Stimulated activated CD8-positive, alpha-beta memory T cell treated with anti-CD3 and anti-CD28 coated beads, Interleukin-15, amount 100 ng/mL, for 4 hours (primary cell): ENCODE measurements at regions not wholly inside any gene's neighbourhood (a gene's known extent, or its start where the extent isn't known, plus 50 kb on each side); places are given as distances from the start of the nearest gene placed in this dataset.
"Not testable (repeated sequence)": the region's sequence is repeated elsewhere in the genome, so short reads cannot be mapped to it uniquely, and the experiment has no call there.

Experiments used
- DNase-seq, 2 donors: peaks; one replicate each; pipeline ENCODE4 v3.0.0-alpha.2; 2020; ENCODE audit warnings: low read depth in 2 of 2

DNA sequence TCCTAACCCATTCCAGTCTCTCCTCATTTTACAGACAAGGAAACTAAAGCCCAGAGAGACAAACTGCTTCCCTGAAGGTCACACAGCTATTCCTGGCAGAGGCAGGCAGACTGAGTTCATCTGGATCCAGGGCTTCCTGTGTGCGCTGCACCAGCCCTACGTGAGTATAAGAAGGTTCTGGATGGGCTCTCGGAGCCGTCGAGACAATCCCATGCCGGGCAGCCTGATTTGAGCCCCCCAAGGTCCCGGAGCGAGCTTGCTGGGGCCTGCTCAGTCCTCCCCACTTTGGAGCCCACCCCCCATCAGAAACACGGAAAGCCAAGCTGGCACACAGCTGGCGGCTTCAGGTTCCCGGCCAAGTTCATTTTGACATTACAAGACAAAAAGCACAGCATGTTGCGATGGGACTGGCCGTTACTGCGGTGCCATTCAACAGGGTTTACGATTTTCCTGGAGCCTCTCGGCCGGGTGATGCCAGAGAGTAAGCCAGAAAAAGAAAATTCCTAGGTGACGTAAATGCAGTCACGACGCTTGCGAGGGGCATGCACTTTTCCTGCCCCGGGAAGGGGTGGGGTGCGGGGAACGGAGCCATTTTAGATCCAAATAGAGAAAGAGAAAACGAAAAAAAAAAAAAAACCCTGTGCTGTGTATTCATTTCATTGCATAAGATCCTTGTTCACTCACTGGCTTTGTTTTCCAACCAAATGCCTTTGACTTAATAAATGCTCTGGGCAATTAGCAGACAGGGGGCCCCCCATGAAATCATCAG, 167.1 kb upstream of the FOXF1 start:
- DNase-seq = no peak

DNA sequence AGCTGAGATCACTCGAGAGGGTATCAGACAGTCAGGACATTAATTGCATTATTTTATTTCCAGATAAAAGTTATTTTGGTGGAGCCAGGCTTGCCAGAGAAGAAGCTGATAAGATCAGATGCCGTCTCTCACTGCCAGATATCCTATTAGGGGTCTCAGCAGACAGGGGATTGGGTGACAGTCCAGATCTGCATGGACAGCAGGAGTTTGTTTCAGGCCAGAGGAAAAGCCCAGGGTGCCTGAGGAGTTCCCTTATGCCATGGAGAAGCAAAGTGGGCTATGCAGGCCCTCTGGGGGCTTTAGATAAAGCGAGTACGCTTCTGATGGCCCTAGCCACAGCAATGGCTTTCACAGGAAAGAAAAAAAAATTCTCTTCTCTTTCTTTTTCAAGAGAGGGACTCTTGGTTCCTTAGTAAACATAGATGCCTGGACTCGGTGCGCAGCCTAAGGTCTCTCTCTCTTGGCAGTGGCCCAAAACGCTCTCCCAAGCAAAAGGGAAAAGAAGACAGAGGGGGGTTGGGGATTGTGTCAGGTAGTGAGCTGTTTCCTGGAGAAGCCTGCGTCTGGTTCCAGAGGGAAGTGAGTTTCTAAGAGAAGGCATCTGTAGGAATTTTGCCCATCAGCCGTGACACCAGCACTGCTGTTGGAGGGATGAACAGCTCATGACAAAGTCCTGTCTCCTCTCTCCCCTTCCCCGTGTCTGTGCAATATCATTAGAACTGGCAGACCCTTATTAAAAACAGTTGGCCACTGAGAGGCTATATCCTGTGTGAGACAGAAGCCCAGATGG, 166.3 kb upstream of the FOXF1 start:
- no peak for DNase-seq

DNA sequence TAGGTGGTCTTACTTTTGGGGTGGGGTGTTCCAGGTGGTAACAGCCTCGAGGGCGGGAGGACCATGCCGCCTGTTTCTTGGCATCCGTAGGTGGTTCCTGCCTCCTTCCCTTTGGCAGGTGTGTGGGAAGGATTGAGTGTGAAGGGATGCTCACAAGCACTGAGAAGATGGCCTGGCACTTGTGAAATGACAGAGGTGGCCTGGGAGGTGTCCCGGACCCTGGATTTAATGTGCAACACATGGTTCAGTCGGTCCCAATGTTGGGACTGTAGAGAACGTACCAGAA, 165.8 kb upstream of the FOXF1 start:
- no peak for DNase-seq

DNA sequence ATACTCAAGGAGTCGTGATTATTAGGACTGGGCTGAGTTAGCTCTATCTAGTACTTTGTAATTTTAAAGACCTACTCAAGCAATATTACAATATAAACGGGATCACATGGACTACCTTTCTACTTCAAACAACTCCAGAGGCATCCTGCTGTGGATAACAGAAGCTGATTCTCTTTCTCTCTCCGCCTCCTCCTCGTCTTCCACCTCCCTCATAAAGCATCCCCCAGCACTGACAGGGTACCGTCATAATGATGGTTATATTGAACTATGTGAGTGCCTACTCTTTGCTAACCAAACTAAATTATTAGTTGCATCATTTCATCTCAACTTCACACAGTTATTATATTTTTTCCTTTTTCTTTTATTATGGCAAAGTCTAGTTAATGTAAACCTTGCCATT, 165.4 kb upstream of the FOXF1 start:
- DNase-seq = no peak

DNA sequence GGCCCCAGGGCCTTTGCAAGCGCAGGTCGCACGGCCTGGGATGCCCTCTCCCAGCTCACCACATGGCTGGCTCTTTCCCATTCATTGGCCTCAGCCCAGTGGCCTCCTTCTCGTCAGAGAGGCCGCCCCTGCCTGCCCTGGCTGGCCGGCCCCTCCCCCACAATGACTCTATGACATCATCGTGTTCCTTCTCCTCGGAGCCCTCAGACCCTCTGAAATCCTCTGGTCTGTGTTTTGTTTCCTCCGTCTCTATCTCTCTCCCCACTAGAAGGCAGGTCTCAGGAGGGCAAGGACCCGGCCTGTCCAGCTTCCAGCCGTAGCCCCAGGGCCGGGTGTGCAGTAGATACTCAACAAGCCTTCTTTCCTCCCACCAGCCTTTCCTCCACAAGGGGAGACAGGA, 164.8 kb upstream of the FOXF1 start:
- DNase-seq = no peak

DNA sequence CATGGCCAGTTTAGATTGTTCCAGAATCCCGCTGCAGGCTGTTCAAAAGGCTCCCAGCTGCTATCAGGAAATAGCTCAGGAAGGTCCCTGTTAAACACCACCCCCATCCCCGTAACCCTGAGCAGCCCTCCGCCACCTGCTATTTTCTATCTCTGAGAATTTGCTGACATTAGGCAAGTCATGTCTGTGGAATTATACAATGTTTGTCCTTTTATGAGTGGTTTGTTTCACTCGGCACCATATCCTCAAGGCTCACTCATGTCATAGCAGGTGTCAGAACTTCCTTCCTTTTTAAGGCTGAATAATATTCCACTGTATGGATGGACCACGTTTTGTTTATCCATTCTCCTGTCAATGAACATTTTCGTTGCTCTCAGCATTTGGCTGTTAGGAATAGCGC, 164.3 kb upstream of the FOXF1 start:
- no peak for DNase-seq

DNA sequence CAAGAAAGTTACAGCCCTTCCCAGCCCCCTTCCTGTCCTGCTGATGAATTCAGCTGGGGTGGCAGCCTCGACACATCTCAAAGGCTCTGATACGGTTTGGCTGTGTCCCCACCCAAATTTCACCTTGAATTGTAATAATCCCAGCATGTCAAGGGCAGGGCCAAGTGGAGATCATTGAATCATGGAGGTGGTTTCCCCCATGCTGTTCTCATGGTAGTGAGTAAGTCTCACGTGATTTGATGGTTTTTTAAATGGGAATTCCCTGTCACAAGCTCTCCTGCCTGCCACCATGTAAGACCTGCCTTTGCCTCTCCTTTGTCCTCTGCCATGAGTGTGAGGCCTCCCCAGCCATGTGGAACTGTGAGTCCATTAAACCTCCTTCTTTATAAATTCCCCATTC, 163.2 kb upstream of the FOXF1 start:
- no peak for DNase-seq

DNA sequence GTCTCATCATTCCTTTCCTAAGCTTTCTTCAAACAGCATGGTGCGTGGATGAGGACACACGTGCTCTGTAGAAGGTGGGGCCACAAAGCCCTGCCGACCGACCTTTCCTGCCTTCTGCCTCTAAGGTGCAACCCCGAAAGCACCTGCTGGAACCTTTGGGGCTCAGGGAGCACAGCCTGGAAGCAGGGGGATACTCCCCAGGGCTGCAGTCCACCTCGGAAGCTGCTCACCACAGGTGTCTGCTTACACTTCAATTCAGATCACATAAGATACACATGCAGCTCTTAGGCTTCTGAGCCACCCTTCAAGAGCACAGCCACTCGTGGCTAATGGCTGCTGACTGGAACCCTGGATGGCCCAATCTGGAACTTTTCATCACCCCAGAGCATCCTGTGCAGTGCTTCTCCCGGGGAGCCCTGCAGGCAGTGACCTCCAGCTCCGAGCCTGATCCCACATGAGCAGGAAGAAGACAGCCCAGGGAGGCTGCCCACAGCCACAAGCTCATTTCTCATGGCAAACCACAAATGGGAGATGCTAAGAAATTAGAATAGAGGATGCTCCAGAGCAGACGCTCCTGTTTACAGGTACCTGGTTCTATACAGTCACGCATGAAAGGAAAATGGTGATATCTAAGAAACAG, 162.3 kb upstream of the FOXF1 start:
- no peak for DNase-seq

DNA sequence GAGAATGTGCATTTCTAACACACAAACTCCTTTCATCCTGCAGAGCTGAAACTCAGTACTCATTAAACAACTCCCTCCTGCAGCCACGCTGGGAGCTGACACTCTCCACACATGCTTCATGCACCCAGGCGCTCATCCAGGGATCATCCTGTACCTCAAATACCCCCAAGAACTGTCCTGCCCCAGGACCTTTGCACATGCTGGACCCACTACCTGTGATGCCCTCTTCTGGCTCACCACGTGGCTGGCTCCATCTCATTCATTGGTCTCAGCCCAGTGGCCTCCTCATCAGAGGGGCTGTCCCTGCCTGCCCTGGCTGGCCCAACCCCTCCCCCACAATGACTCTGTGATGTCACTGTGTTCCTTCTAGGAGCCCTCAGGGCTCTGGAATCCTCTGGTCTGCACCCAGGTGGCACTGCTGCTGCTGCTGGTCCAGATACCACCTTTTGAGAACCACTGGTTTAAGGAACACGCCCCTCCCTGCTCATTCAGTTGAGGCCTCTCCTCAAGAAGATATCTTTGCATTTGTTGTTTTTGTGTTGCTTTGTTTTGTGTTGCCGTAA, 160.9 kb upstream of the FOXF1 start:
- no peak for DNase-seq

DNA sequence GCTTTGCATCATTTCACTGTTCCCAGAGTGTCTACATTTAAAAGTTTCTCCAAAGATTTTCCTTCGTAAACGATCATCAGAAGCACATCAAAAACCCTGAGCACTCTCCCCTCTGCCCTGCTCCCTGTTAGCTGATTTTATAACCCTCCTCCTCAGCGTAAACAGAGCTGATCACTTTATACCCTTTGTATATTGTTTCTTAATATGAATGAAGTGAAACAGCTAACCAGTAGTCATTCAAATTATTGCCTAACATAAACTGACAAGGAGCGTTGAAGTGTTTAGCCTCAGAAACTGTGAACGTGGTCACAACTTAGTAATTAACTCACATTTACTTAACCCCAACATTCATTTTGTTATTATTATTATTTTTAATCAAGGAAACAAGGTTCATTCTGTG, 160.0 kb upstream of the FOXF1 start:
- DNase-seq = no peak

DNA sequence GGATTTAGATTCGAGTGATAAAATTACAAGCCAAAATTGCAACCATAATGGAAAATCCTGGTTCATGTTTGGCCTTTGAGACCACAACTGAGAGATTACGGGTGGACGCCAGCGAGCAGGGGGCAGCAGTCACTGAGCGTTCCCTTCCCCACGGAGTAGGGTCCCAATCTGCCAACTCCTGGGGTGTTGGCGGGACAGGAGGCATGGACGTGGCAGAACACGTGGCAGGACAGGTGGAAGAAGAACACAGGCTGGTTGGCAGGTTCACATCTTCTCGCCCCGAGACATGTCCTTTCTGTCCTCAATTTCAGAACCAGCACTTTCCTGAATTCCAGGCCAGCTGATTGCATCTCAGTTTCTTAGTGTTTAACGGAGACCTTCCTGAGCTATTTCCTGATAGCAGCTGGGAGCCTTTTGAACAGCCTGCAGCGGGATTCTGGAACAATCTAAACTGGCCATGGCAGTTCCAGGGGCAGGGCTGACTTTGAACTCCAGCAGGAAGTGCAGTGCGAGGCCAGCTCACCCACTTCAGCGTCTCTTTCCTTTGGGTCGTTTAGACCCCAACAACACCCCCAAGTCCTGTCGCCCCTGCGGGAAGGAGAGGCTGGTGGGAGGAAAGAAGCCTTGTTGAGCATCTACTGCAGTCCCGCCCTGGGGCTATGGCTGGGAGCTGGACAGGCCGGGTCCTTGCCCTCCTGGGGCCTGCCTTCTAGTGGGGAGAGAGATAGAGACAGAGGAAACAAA, 159.1 kb upstream of the FOXF1 start:
- no peak for DNase-seq

DNA sequence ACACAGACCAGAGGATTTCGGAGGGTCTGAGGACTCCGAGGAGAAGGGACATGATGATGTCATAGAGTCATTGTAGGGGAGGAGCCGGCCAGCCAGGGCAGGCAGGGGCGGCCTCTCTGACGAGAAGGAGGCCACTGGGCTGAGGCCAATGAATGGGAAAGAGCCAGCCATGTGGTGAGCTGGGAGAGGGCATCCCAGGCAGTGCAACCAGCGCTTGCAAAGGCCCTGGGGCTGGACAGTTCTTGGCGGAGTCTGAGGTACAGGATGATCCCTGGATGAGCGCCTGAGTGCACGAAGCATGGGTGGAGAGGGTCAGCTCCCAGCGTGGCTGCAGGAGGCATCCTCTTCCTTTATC, 158.6 kb upstream of the FOXF1 start:
- not testable (repeated sequence) for DNase-seq

DNA sequence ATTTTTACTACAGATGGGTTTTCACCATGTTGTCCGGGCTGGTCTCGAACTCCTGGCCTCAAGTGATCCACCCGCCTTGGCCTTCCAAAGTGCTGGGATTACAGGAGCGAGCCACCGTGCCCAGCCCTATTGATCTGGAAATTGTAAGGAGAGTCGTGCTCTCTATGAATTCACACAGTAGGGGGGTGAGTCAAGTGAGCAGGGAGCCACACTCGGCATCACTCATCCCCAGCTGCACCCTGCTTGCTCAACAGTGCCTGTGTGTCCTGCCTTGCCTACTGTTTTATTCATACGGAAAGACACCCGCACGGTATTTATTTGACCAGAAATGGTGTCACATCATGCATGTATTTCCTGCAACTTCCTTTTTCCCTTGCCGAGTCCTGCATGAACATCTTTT, 157.2 kb upstream of the FOXF1 start:
- DNase-seq = no peak

DNA sequence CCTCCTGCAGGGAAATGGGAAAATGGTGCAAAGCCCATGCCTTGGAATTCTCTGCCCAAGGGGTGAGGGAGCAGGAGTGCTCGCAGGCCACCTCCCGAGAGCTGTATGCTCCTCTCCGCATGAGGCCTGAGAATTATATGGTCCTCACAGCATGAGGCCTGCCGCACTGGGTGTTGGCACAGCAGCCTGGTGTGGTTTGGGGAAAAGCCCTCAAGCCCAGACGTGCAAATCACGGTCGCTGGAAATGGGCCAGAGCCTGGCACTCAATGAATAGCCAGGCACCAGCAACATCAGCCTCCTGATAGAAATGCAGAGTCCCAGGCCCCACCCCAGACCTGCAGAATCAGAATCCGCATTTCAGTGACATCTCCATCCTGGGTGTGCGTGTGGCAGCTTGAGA, 156.4 kb upstream of the FOXF1 start:
- no peak for DNase-seq

DNA sequence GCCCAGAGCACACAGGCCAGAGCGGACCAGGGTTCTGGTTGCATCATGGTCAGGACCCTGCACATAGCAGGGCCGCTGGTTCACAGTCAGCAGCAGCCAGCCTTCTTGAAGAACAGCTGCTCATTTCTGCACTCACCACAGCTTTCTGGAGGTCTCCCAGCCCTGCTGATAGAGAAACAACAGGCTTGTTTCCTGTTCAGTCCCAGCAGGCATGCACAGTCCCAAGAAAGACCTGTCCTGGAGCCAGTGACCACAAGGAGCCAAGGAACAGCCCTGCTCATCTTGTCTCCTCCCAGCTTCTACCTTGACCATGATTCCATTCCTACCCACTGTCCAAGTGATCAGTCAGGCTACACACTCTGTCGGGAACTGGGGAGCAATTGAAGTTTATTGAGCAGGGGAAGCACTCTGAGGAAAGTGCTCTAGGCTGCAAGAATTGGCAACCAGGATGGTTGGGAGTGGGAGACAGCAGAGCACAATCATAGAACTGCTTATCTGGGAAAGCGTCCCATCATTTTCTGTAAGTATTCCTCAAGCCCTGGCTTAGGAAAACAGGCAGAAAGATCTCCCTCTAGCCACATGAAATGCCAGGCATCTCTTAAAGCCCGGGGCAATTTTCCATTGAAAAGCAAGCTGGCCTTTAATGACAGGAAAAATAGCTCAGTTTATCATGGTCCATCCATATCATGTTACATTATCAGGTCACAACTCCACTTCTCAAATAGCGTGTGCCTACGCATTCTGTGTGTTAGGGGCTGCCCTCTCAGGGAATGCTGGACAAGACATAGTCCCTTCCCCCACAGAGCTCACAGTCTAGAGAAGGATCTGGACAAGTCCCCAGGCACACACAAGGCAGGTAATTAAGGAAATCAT, 155.4 kb upstream of the FOXF1 start:
- no peak for DNase-seq

DNA sequence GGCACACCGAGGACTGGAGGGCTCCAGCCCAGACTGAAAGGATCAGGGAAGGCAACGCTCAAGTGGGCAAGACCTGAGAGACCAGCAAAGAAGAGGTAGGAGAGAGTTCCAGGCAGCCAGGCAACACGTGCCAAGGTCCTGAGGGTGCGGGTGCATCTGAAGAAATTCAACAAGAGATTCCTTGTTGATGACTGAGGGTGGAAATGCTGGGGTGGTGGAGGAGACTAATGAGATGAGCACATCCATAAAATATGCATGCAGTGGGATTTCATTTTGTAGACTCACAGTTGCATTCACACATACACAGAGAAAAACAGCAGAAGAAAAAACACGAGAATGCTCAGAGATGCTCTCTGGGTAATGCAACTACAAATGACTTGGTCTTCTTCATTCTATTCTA, 154.8 kb upstream of the FOXF1 start:
- DNase-seq = no peak

DNA sequence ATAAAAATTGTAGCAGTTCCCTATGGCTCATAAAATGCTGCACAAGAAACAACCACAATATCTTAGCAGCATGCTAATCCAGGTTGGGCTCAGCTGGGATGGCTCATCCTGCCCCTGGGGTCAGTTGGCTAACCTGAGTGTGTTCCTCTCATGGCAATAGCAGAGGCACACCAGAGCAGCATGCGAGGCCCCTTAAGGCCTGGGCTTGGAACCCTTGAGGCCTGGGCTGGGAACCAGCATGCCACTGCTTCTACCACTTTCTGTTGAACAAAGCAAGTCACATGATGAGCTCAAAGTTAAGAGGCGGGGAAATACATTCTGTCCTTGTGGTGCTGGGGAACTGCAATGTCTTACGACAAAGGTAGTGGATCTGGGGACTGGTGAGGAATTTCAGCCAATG, 154.4 kb upstream of the FOXF1 start:
- no peak for DNase-seq

DNA sequence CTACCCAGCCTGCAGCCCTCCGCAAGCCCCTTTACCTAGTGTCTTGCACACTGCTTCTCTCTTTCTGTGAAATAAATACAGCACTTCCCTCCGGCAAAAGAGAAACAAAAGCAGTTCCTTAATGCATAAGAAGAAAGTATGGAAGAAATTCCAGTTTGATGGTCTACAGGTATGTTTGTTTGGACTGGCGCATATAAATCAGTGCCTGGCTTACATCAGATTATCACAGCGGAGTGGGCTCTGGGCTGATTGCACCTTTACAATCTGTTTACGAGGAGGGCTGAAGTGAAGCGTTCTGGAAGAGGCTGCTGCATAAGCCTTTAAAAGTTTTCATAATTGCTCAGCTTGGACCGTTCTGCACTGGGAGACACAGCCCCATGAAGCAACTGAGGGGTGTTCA, 153.5 kb upstream of the FOXF1 start:
- DNase-seq = no peak

DNA sequence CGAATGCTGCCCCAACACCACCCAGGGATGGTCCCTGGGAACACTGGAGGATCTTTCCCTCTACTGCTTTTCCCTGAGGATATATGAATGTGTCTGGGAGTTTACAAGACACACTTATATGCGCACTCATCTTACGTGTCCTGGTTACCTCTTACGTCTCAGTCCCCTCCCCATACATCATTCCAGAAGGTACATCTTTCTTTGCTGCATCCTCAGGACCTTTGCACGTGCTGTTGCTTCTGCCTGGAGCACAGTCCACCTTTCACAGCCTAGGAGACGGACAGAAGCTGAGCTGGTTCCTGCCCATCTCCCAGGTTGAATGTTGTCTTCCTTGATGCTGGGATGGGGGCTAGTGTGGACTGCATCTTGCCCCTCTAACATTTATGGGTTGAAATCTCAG, 153.0 kb upstream of the FOXF1 start:
- DNase-seq = no peak

DNA sequence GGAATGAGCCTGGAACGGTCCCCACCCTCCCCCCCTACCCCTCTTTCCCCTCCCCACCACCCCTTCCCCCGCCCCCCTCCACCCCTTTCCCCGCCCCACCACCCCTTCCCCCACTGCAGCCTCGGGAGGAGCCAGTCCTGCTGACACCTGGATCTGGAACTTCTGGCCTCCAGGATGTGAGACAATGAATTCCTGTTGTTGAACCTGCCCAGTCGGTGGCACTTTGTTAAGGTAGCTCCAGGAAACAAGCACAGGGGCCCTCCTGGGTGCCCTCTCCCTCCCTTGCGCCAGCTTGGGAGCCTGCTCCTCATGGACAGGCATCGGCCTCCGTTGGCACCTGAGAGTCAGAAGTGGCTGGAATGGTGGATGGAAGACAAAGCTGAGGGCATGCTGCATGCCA, 152.4 kb upstream of the FOXF1 start:
- no peak for DNase-seq

DNA sequence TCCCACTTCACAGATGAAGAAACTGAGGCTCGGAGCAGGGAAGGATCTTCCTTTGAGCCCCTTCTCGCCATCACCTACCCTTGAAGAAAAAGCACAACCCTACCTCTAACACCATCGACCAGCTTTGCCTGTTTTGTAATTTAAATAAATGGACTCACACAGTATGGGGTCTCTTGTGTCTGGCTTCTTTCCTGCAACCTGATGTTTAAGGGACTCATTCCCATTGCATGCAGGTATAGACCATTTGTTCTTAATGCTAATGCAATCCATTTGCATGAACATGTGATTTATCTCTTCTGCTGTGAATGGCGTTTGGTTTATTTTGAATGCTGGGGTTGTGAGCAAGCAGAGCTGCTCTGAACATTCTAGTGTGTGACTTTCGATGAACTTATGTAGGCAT, 150.8 kb upstream of the FOXF1 start:
- DNase-seq = no peak
